Fibroblast of skin of back (primary cell): ENCODE measurements at regions not wholly inside any gene's neighbourhood (a gene's known extent, or its start where the extent isn't known, plus 50 kb on each side); places are given as distances from the start of the nearest gene placed in this dataset.
"Not testable (repeated sequence)": the region's sequence is repeated elsewhere in the genome, so short reads cannot be mapped to it uniquely, and the experiment has no call there.

Experiments
- DNase-seq: peaks from one replicate; pipeline ENCODE4 v3.0.0-alpha.2; 2013

- not testable (repeated sequence) for DNase-seq
Observed at GRCh38 chr5:1583081-1583875, 59.5 kb upstream of the LPCAT1 start.

- DNase-seq, result not testable (repeated sequence)
Observed at GRCh38 chr5:1579389-1579788, 55.6 kb upstream of the LPCAT1 start.

GRCh38 chr5:1576851-1577250 lies 53.1 kb upstream of the LPCAT1 start:
- DNase-seq, result not testable (repeated sequence)

GRCh38 chr5:1575991-1576714 lies 52.4 kb upstream of the LPCAT1 start:
- DNase-seq, result not testable (repeated sequence)

- not testable (repeated sequence) for DNase-seq
Observed at GRCh38 chr5:1575491-1575890, 51.7 kb upstream of the LPCAT1 start.

GRCh38 chr5:1574023-1574318 lies 50.2 kb upstream of the LPCAT1 start:
- not testable (repeated sequence) for DNase-seq

GRCh38 chr5:1573217-1574022 lies 49.7 kb upstream of the LPCAT1 start:
- not testable (repeated sequence) for DNase-seq
